BE2C (cell line): ENCODE measurements at regions not wholly inside any gene's neighbourhood (a gene's known extent, or its start where the extent isn't known, plus 50 kb on each side); places are given as distances from the start of the nearest gene placed in this dataset.

ENCODE experiments used
- DNase-seq: peaks from one replicate; pipeline ENCODE4 v3.0.0-alpha.2; 2020
- H3K27me3 ChIP-seq: fragments of 250-450 bp; sonication (Bioruptor Pico); 2 replicates; pipeline ENCODE4 v1.5.1; 2020; ENCODE audit warnings: mild to moderate bottlenecking
- H3K36me3 ChIP-seq: fragments of 250-450 bp; sonication (Bioruptor Pico); 2 replicates; pipeline ENCODE4 v1.5.1; 2020; ENCODE audit warnings: mild to moderate bottlenecking
- H3K4me1 ChIP-seq: fragments of 250-450 bp; sonication (Bioruptor Pico); 2 replicates; pipeline ENCODE4 v1.5.1; 2020
- H3K4me3 ChIP-seq: 2 replicates; pipeline ENCODE4 v1.5.1; 2011; ENCODE audit warnings: low read depth, low read length
- H3K9me3 ChIP-seq: fragments of 250-450 bp; sonication (Bioruptor Pico); 2 replicates; pipeline ENCODE4 v1.5.1; 2020
- CTCF ChIP-seq: IDR thresholded peaks from 2 replicates; pipeline ENCODE4 v1.5.1; 2012; ENCODE audit warnings: mild to moderate bottlenecking, low read depth, low read length

- TF ChIP-seq CTCF, result no peak
- Histone ChIP-seq H3K4me3 (no peak overlapping the region), H3K36me3 (no peaks in the 10 kb centered on the region), H3K27me3 (no peaks in the 10 kb centered on the region), H3K9me3 (no peaks in the 10 kb centered on the region), H3K4me1 (no peaks in the 10 kb centered on the region)
- no peak for DNase-seq
Observed at GRCh38 chr18:52130624-52131301, 209.2 kb upstream of the DCC start.

GRCh38 chr18:52131845-52132244 lies 208.2 kb upstream of the DCC start:
- no peak for DNase-seq
- TF ChIP-seq CTCF, result no peak
- no peaks in the 10 kb centered on the region for H3K36me3 ChIP-seq
- H3K9me3 ChIP-seq, result no peaks in the 10 kb centered on the region
- H3K27me3 ChIP-seq, result no peaks in the 10 kb centered on the region
- H3K4me1 ChIP-seq, result no peaks in the 10 kb centered on the region
- no peak overlapping the region for H3K4me3 ChIP-seq

- Histone ChIP-seq H3K9me3 (no peaks in the 10 kb centered on the region), H3K27me3 (no peaks in the 10 kb centered on the region), H3K4me3 (no peak overlapping the region), H3K4me1 (no peaks in the 10 kb centered on the region), H3K36me3 (no peaks in the 10 kb centered on the region)
- no peak for TF ChIP-seq CTCF
- DNase-seq, result no peak
Observed at GRCh38 chr18:52136532-52136931, 203.5 kb upstream of the DCC start.

- no peak for DNase-seq
- H3K27me3 ChIP-seq, result no peaks in the 10 kb centered on the region
- no peaks in the 10 kb centered on the region for H3K4me1 ChIP-seq
- TF ChIP-seq CTCF, result no peak
- no peaks in the 10 kb centered on the region for H3K9me3 ChIP-seq
- H3K36me3 ChIP-seq, result no peaks in the 10 kb centered on the region
- no peak overlapping the region for H3K4me3 ChIP-seq
Observed at GRCh38 chr18:52140986-52141385, 199.0 kb upstream of the DCC start.

- no peak for TF ChIP-seq CTCF
- DNase-seq, result no peak
- Histone ChIP-seq H3K27me3 (no peaks in the 10 kb centered on the region), H3K9me3 (no peaks in the 10 kb centered on the region), H3K4me1 (no peaks in the 10 kb centered on the region), H3K36me3 (no peaks in the 10 kb centered on the region), H3K4me3 (no peak overlapping the region)
Observed at GRCh38 chr18:52150050-52150449, 189.9 kb upstream of the DCC start.

- no peak overlapping the region for H3K4me3 ChIP-seq
- H3K9me3 ChIP-seq, result no peaks in the 10 kb centered on the region
- TF ChIP-seq CTCF, result no peak
- DNase-seq, result no peak
- H3K36me3 ChIP-seq, result no peaks in the 10 kb centered on the region
- H3K4me1 ChIP-seq, result no peaks in the 10 kb centered on the region
- no peaks in the 10 kb centered on the region for H3K27me3 ChIP-seq
Observed at GRCh38 chr18:52152036-52152435, 188.0 kb upstream of the DCC start.
